ENCODE measurements at regions not wholly inside any gene's neighbourhood (a gene's known extent, or its start where the extent isn't known, plus 50 kb on each side); places are given as distances from the start of the nearest gene placed in this dataset.
"Not testable (repeated sequence)": the region's sequence is repeated elsewhere in the genome, so short reads cannot be mapped to it uniquely, and the experiment has no call there.

- DNase-seq (ENCODE audit: low spot score): no peak
These were observed 72.6 kb upstream of the RAB6C start for GRCh38 chr2:129906861-129907235.

- DNase-seq (ENCODE audit: low spot score): no peak
These were observed 72.0 kb upstream of the RAB6C start for GRCh38 chr2:129907256-129907998.

- DNase-seq (ENCODE audit: low spot score): no peak
These were observed 70.6 kb upstream of the RAB6C start for GRCh38 chr2:129908721-129909373.

- no peak for DNase-seq (ENCODE audit: low spot score)
These were observed 69.6 kb upstream of the RAB6C start for GRCh38 chr2:129909651-129910418.

- DNase-seq (ENCODE audit: low spot score): no peak
These were observed 68.8 kb upstream of the RAB6C start for GRCh38 chr2:129910446-129911362.

- DNase-seq (ENCODE audit: low spot score): no peak
These were observed 68.0 kb upstream of the RAB6C start for GRCh38 chr2:129911363-129912065.

- DNase-seq (ENCODE audit: low spot score): no peak
These were observed 67.2 kb upstream of the RAB6C start for GRCh38 chr2:129912066-129912820.

- no peak for DNase-seq (ENCODE audit: low spot score)
These were observed 66.4 kb upstream of the RAB6C start for GRCh38 chr2:129912871-129913694.

- DNase-seq (ENCODE audit: low spot score): no peak
These were observed 65.6 kb upstream of the RAB6C start for GRCh38 chr2:129913695-129914495.

- no peak for DNase-seq (ENCODE audit: low spot score)
These were observed 64.7 kb upstream of the RAB6C start for GRCh38 chr2:129914538-129915302.

- DNase-seq (ENCODE audit: low spot score): no peak
These were observed 64.1 kb upstream of the RAB6C start for GRCh38 chr2:129915303-129915840.

- no peak for DNase-seq (ENCODE audit: low spot score)
These were observed 60.9 kb upstream of the RAB6C start for GRCh38 chr2:129918604-129919003.

- no peak for DNase-seq (ENCODE audit: low spot score)
These were observed 56.7 kb upstream of the RAB6C start for GRCh38 chr2:129922571-129923264.

GRCh38 chr2:129923265-129924091 is 56.0 kb upstream of the RAB6C start:
- peak; percentile 59 for DNase-seq (ENCODE audit: low spot score)

- not testable (repeated sequence) for DNase-seq (ENCODE audit: low spot score)
These were observed 55.4 kb upstream of the RAB6C start for GRCh38 chr2:129924115-129924514.

GRCh38 chr2:129925381-129925780 is 54.1 kb upstream of the RAB6C start:
- DNase-seq (ENCODE audit: low spot score): no peak
